SU-DHL-6 (cell line): ENCODE measurements at regions not wholly inside any gene's neighbourhood (a gene's known extent, or its start where the extent isn't known, plus 50 kb on each side); places are given as distances from the start of the nearest gene placed in this dataset.
"Not testable (repeated sequence)": the region's sequence is repeated elsewhere in the genome, so short reads cannot be mapped to it uniquely, and the experiment has no call there.

Experiments
- H2AFZ ChIP-seq: fragments of 200-600 bp; sonication (generic); 2 replicates; pipeline ENCODE4 v1.6.1; 2014; ENCODE audit warnings: low read depth, mild to moderate bottlenecking, moderate library complexity, mixed read lengths, antibody characterized with exemption, low read length; ENCODE audit not compliant: severe bottlenecking
- H3F3A ChIP-seq: fragments of 200-600 bp; shearing (Covaris generic); 2 replicates; pipeline ENCODE4 v1.6.0; 2016; ENCODE audit warnings: antibody characterized with exemption, mild to moderate bottlenecking; ENCODE audit not compliant: insufficient read depth
- H3K27ac ChIP-seq: fragments of 200-600 bp; sonication (generic); 2 replicates; pipeline ENCODE4 v1.5.1; 2016; ENCODE audit warnings: low read depth, mild to moderate bottlenecking, low read length, moderate library complexity, mixed read lengths
- H3K27me3 ChIP-seq: fragments of 200-600 bp; sonication (generic), shearing (Covaris generic); 2 replicates; pipeline ENCODE4 v1.6.0; 2014; ENCODE audit warnings: mild to moderate bottlenecking, low read length
- H3K36me3 ChIP-seq: fragments of 200-600 bp; sonication (generic); 2 replicates; pipeline ENCODE4 v1.6.1; 2014; ENCODE audit warnings: mild to moderate bottlenecking, low read length, mixed read lengths
- H3K4me2 ChIP-seq: fragments of 300-600, 200-600 bp; shearing (Covaris generic), sonication (generic); 2 replicates; pipeline ENCODE4 v1.6.0; 2014; ENCODE audit warnings: low read length, low read depth, mild to moderate bottlenecking; ENCODE audit not compliant: poor library complexity, severe bottlenecking
- H3K4me3 ChIP-seq: fragments of 200-600 bp; sonication (generic); 2 replicates; pipeline ENCODE4 v1.5.1; 2014; ENCODE audit warnings: antibody characterized with exemption, low read length, mild to moderate bottlenecking, mixed read lengths; ENCODE audit not compliant: insufficient read depth, poor library complexity, severe bottlenecking
- H3K79me2 ChIP-seq: fragments of 200-600 bp; sonication (generic); 2 replicates; pipeline ENCODE4 v1.6.1; 2014; ENCODE audit warnings: mild to moderate bottlenecking, low read length, moderate library complexity; ENCODE audit not compliant: insufficient read depth
- H3K9ac ChIP-seq: fragments of 200-600 bp; sonication (generic); 2 replicates; pipeline ENCODE4 v1.7.0; 2014; ENCODE audit warnings: mild to moderate bottlenecking, low read length
- H3K9me2 ChIP-seq: fragments of 200-600 bp; sonication (generic); replicated peaks from 2 replicates; pipeline ENCODE4 v1.6.1; 2014; ENCODE audit warnings: low read length; ENCODE audit not compliant: insufficient read depth
- H3K9me3 ChIP-seq: fragments of 200-600 bp; sonication (generic); 2 replicates; pipeline ENCODE4 v1.6.1; 2014; ENCODE audit warnings: low read length, mixed read lengths; ENCODE audit not compliant: insufficient read depth
- H4K20me1 ChIP-seq: fragments of 200-600 bp; sonication (generic); 2 replicates; pipeline ENCODE4 v1.6.1; 2014; ENCODE audit warnings: low read depth, mild to moderate bottlenecking, antibody characterized with exemption, low read length, moderate library complexity, mixed read lengths
- CTCF ChIP-seq: fragments of 200-600 bp; sonication (generic); IDR thresholded peaks from one replicate; pipeline ENCODE4 v1.5.1; 2017; ENCODE audit warnings: antibody characterized with exemption, mild to moderate bottlenecking, low read length, moderate library complexity; ENCODE audit not compliant: insufficient read depth, poor library complexity, severe bottlenecking
- EZH2phosphoT487 ChIP-seq: fragments of 200-600 bp; sonication (generic), shearing (Covaris generic); conservative IDR thresholded peaks from 2 replicates; pipeline ENCODE4 v1.6.1; 2018; ENCODE audit warnings: mild to moderate bottlenecking, antibody characterized with exemption, low read length, moderate library complexity, mixed read lengths

DNA sequence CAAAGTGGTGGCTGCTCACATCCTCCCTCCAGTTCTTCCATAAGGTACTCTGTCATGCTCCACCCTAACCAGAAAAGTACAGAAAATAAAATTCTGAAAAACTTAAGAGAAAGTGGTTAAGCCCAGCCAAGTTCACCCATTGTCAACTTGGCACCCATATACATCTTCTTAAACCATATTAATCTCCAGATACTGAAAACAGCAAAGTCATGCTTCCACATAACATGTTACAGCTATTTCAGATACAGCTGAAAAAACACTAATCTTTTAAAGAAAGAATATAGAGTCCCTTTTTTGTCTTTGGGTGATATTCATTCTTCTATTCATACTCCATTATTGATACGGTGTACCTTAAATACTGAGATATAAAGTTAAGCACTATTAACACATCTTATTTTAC is 577.8 kb downstream of the KCNT2 start:
- no peaks in the 10 kb centered on the region for H3K9me2 ChIP-seq
- no peak overlapping the region for H3K27ac ChIP-seq
- no peaks in the 10 kb centered on the region for H3K36me3 ChIP-seq
- H3K27me3 ChIP-seq = no peaks in the 10 kb centered on the region
- no peaks in the 10 kb centered on the region for H3K9me3 ChIP-seq
- H2AFZ ChIP-seq = no peak overlapping the region
- no peak overlapping the region for H3K4me2 ChIP-seq
- no peaks in the 10 kb centered on the region for H3F3A ChIP-seq
- H3K4me3 ChIP-seq = no peak overlapping the region
- no peaks in the 10 kb centered on the region for H3K79me2 ChIP-seq
- H4K20me1 ChIP-seq = no peaks in the 10 kb centered on the region
- TF ChIP-seq EZH2phosphoT487 (no peak), CTCF (no peak)
- no peak overlapping the region for H3K9ac ChIP-seq

GRCh38 chr1:196029410-196029809 is 578.8 kb downstream of the KCNT2 start:
- TF ChIP-seq CTCF = no peak
- no peak for TF ChIP-seq EZH2phosphoT487
- H4K20me1 ChIP-seq = no peaks in the 10 kb centered on the region
- H3K79me2 ChIP-seq = no peaks in the 10 kb centered on the region
- H2AFZ ChIP-seq = no peak overlapping the region
- no peak overlapping the region for H3K9ac ChIP-seq
- no peaks in the 10 kb centered on the region for H3K9me3 ChIP-seq
- no peaks in the 10 kb centered on the region for H3K9me2 ChIP-seq
- no peak overlapping the region for H3K27ac ChIP-seq
- H3K4me3 ChIP-seq = no peak overlapping the region
- no peak overlapping the region for H3K4me2 ChIP-seq
- H3F3A ChIP-seq = no peaks in the 10 kb centered on the region
- H3K27me3 ChIP-seq = no peaks in the 10 kb centered on the region
- no peaks in the 10 kb centered on the region for H3K36me3 ChIP-seq

DNA sequence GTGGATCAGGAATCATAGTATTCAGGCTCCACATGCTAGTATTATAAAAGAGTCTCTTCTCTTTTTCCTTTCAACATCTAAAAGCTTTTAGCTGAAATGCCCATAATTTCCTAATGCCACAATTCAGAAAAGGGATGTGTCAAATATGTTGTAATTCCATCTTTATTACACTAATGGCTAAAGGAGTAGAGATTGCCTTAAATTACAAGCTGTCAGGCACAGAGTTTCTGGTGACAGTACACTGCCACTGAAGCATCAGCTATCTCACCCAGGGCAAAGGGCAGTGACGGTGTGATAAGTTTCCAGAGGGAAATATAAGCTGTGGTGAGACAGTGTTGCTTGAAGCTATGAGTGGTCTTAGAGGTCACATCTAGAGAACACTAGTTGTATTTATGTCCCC is 581.1 kb downstream of the KCNT2 start:
- no peaks in the 10 kb centered on the region for H4K20me1 ChIP-seq
- H3K27ac ChIP-seq = no peak overlapping the region
- H3K27me3 ChIP-seq = no peaks in the 10 kb centered on the region
- peak overlapping the region; percentile 0 for H2AFZ ChIP-seq
- H3K9me3 ChIP-seq = no peaks in the 10 kb centered on the region
- no peak overlapping the region for H3K4me3 ChIP-seq
- no peak overlapping the region for H3K9ac ChIP-seq
- no peaks in the 10 kb centered on the region for H3K9me2 ChIP-seq
- H3K36me3 ChIP-seq = no peaks in the 10 kb centered on the region
- no peaks in the 10 kb centered on the region for H3K79me2 ChIP-seq
- TF ChIP-seq CTCF = no peak
- no peak for TF ChIP-seq EZH2phosphoT487
- H3K4me2 ChIP-seq = no peak overlapping the region
- H3F3A ChIP-seq = no peaks in the 10 kb centered on the region

- H3K27me3 ChIP-seq, H4K20me1 ChIP-seq, H3K4me3 ChIP-seq, H3K27ac ChIP-seq, H3K36me3 ChIP-seq, H3K9me2 ChIP-seq, H3K79me2 ChIP-seq, H3K9me3 ChIP-seq, H3F3A ChIP-seq, H3K4me2 ChIP-seq, H2AFZ ChIP-seq, H3K9ac ChIP-seq: not testable (repeated sequence)
Measured at GRCh38 chr1:196021174-196021573, 587.1 kb downstream of the KCNT2 start.
